Stomach (tissue), 4 donors: ENCODE measurements at regions not wholly inside any gene's neighbourhood (a gene's known extent, or its start where the extent isn't known, plus 50 kb on each side); places are given as distances from the start of the nearest gene placed in this dataset.

Experiments used
- CTCF ChIP-seq, 7 experiments: fragments of 450-650 bp in 4 of 7; fragments of 200-600 bp in 3 of 7; sonication (generic) in 3 of 7; IDR thresholded peaks; one replicate each; pipeline ENCODE4 v1.5.1; 2016 to 2019; ENCODE audit warnings: antibody characterized with exemption in 7 of 7, control low read depth in 2 of 7, mild to moderate bottlenecking in 1 of 7
- EP300 ChIP-seq: sonication (generic); formaldehyde crosslinking; IDR thresholded peaks from one replicate; pipeline ENCODE4 v1.6.1; 2017; ENCODE audit warnings: antibody characterized with exemption
- POLR2A ChIP-seq, 4 donors: fragments of 450-650 bp; IDR thresholded peaks; one replicate each; pipeline ENCODE4 v1.6.1; 2016; ENCODE audit warnings: antibody characterized with exemption in 4 of 4, control low read depth in 2 of 4, mild to moderate bottlenecking in 1 of 4, moderate library complexity in 1 of 4
- POLR2AphosphoS5 ChIP-seq, 3 donors: sonication (generic); formaldehyde crosslinking; IDR thresholded peaks; one replicate each; pipeline ENCODE4 v1.6.1; 2016; ENCODE audit warnings: antibody characterized with exemption in 3 of 3

DNA sequence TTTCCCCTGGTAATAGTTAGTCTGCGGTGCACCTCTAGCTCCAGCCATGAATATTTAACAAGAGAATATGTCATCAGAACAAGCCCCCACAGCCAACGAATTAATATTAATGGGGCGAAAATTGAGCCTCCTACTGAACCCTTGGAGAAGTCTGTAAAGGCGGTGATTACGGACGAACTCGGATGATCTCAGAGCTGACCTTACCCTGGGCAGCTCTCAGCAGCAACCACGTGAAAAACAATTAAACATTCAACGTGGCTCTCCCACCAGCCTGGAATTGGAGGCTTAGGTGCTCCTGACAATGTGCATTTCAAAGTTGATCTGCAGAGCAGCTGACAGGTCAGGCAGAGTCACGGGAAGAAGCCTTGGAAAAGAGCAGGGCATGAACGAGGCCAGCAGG is 407.6 kb upstream of the MYT1L start:
- no peak for TF ChIP-seq POLR2A (IDR thresholded peaks at IDR 0.05)
- no peak for TF ChIP-seq CTCF (IDR thresholded peaks at IDR 0.05)
- TF ChIP-seq POLR2AphosphoS5 (IDR thresholded peaks at IDR 0.05): no peak
- TF ChIP-seq EP300: no peak
